Type B pancreatic cell (in vitro differentiated cells): ENCODE measurements at regions not wholly inside any gene's neighbourhood (a gene's known extent, or its start where the extent isn't known, plus 50 kb on each side); places are given as distances from the start of the nearest gene placed in this dataset.

Experiments
- DNase-seq: peaks from one replicate; pipeline ENCODE4 v3.0.0; 2021; ENCODE audit warnings: mixed read lengths; ENCODE audit not compliant: unreplicated experiment; ENCODE audit errors: extremely low spot score
- H3K27ac Mint-ChIP-seq: 2 replicates; pipeline ENCODE4 v1.8.0; 2021; ENCODE audit warnings: mild to moderate bottlenecking, mixed read lengths
- H3K27me3 Mint-ChIP-seq: 2 replicates; pipeline ENCODE4 v1.8.0; 2021; ENCODE audit warnings: mixed read lengths
- H3K36me3 Mint-ChIP-seq: 2 replicates; pipeline ENCODE4 v1.8.0; 2021; ENCODE audit warnings: mixed read lengths
- H3K4me1 Mint-ChIP-seq: one replicate; pipeline ENCODE4 v1.8.0; 2021; ENCODE audit warnings: mixed read lengths; ENCODE audit not compliant: unreplicated experiment
- H3K4me3 Mint-ChIP-seq: 2 replicates; pipeline ENCODE4 v1.8.0; 2021; ENCODE audit warnings: mild to moderate bottlenecking, mixed read lengths
- H3K9me3 Mint-ChIP-seq: 2 replicates; pipeline ENCODE4 v1.8.0; 2021; ENCODE audit warnings: mixed read lengths
- TF ChIP-seq, protein P1 (sequence below): fragments of 200-600 bp; sonication (generic); conservative IDR thresholded peaks from 2 replicates; pipeline ENCODE4 v1.5.0; 2021; ENCODE audit warnings: antibody characterized with exemption, mild to moderate bottlenecking

DNA sequence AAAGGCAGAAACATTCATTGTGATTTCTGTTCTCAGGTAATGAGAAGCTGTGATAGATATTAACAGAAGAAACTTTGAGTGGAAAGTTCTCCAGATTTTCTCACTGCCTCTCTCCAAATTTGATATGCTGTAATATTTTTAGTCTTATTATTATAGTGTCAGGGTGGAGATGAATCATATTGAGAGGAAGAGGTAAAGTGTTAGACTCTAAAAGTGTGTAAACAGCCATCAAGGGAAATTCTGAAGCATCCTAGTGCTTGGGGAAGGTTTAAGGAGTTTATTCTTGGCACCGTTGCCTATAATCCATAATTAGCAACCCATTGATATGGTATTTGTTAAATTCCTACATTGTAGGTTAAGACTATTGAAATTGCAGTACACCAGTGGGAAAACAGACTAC lies 104.7 kb upstream of the NABP1 start:
- Mint-ChIP-seq H3K36me3 (no peaks in the 10 kb centered on the region), H3K27me3 (no peaks in the 10 kb centered on the region), H3K27ac (no peak overlapping the region), H3K9me3 (no peaks in the 10 kb centered on the region), H3K4me1 (peaks cover 4% of the 10 kb centered on the region), H3K4me3 (no peak overlapping the region)
- DNase-seq: no peak
- TF ChIP-seq, protein P1, sequence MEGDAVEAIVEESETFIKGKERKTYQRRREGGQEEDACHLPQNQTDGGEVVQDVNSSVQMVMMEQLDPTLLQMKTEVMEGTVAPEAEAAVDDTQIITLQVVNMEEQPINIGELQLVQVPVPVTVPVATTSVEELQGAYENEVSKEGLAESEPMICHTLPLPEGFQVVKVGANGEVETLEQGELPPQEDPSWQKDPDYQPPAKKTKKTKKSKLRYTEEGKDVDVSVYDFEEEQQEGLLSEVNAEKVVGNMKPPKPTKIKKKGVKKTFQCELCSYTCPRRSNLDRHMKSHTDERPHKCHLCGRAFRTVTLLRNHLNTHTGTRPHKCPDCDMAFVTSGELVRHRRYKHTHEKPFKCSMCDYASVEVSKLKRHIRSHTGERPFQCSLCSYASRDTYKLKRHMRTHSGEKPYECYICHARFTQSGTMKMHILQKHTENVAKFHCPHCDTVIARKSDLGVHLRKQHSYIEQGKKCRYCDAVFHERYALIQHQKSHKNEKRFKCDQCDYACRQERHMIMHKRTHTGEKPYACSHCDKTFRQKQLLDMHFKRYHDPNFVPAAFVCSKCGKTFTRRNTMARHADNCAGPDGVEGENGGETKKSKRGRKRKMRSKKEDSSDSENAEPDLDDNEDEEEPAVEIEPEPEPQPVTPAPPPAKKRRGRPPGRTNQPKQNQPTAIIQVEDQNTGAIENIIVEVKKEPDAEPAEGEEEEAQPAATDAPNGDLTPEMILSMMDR: no peak

DNA sequence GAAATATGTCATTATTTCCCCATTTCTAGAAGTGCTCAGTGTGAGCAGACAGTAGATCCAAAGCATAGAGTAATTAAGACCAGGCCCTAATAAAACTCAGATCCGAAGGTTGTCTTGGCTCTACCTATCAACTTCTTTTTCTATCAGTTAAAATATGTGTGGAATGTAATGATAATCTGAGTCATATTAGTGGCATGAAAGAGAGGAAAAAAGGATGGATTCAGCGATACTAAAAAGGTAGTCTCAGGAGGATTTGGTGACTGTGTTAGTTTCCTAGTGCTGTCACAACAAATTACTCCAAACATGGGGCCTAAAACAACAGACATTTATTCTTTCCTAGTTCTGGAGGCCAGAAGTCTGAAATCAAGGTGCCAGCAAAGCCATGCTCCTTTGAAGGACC lies 103.7 kb upstream of the NABP1 start:
- Mint-ChIP-seq H3K36me3 (no peaks in the 10 kb centered on the region), H3K4me1 (peaks cover 4% of the 10 kb centered on the region), H3K4me3 (no peak overlapping the region), H3K9me3 (no peaks in the 10 kb centered on the region), H3K27me3 (no peaks in the 10 kb centered on the region), H3K27ac (no peak overlapping the region)
- TF ChIP-seq, protein P1: no peak
- no peak for DNase-seq

DNA sequence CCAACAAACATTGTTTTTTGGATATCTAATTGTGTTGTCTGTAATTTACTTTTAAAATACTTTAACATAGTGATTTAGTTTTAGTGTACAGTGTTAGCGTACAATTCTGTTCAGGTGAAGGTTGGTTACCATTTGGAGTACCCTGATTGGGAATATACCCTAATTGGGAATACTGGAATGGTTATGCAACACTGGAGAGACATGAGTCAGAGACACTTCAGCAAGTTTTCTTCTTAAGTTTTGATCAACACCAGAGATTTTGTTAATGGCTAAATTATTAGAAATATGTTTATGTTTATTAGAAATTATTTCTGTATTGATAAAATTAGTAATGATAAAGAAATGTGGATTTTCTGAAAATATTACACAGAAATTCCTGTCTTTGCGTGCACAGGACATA lies 100.3 kb upstream of the NABP1 start:
- no peaks in the 10 kb centered on the region for H3K9me3 Mint-ChIP-seq
- no peak overlapping the region for H3K27ac Mint-ChIP-seq
- H3K27me3 Mint-ChIP-seq: no peaks in the 10 kb centered on the region
- H3K36me3 Mint-ChIP-seq: no peaks in the 10 kb centered on the region
- DNase-seq: no peak
- H3K4me1 Mint-ChIP-seq: no peaks in the 10 kb centered on the region
- no peak overlapping the region for H3K4me3 Mint-ChIP-seq
- TF ChIP-seq, protein P1: no peak

DNA sequence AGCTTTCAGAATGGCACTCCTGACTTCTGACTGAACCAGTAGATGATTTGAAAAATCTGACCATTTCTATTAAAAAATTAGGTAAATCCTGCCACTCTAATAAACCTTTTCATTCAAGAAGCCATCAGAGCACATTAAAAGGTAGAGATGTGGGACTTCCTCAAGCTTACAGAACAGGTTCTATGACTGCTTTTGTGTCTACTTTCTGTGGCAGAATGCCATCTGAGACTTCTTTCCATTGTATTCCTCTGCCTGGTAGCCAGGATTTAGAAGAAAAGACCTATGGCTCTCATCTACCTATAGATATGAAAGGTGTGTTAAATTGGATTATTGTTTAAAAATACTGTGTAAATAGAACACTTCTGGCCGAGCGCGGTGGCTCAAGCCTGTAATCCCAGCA lies 99.9 kb upstream of the NABP1 start:
- Mint-ChIP-seq H3K4me1 (no peaks in the 10 kb centered on the region), H3K27me3 (no peaks in the 10 kb centered on the region), H3K36me3 (no peaks in the 10 kb centered on the region), H3K4me3 (no peak overlapping the region), H3K27ac (no peak overlapping the region), H3K9me3 (no peaks in the 10 kb centered on the region)
- no peak for DNase-seq
- TF ChIP-seq, protein P1: no peak

DNA sequence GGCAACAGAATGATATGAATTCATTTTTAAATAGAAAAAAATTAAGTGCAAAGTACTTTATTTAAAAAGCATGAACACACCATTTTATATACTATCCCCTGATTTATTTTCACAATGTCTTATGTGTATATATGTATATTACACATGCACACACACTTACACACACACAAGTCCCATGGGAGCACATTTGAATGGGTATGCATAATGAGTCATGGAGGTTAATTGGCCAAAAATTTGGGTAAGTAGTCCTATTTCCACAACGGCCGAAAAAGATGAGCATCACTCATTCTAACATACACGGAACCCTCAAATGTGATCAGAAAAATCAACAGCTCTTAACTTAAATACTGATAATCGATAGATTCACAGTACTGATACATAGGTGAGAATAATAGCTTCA lies 97.4 kb upstream of the NABP1 start:
- TF ChIP-seq, protein P1: no peak
- H3K27ac Mint-ChIP-seq: no peak overlapping the region

DNA sequence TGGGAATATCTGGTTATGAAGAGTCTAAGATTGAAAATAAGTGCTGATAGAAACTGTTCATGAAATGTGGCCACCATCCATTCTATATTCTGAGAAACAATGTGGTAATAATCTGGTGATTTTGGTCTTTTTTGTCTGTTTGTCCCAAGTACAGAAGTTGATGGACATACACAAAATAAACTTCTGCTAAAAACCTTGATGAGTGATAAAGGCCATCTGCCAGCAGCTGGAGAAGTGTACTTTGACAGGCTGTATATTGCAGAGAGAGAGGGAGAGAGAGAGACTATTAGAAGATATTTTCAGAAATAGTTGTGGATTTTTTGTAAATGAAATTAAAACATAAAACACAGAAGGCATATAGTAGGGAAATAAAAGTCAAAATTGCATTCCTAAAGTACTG lies 96.9 kb upstream of the NABP1 start:
- H3K27me3 Mint-ChIP-seq: no peaks in the 10 kb centered on the region
- no peak overlapping the region for H3K27ac Mint-ChIP-seq
- no peak overlapping the region for H3K4me3 Mint-ChIP-seq
- H3K36me3 Mint-ChIP-seq: no peaks in the 10 kb centered on the region
- no peak for DNase-seq
- no peaks in the 10 kb centered on the region for H3K4me1 Mint-ChIP-seq
- H3K9me3 Mint-ChIP-seq: peaks cover 4% of the 10 kb centered on the region
- TF ChIP-seq, protein P1: no peak

More for the DNA sequence above, 97.4 kb upstream of the NABP1 start:
- no peak overlapping the region for H3K4me3 Mint-ChIP-seq
- no peaks in the 10 kb centered on the region for H3K4me1 Mint-ChIP-seq
- peaks cover 4% of the 10 kb centered on the region for H3K9me3 Mint-ChIP-seq
- H3K27me3 Mint-ChIP-seq: no peaks in the 10 kb centered on the region
- H3K36me3 Mint-ChIP-seq: no peaks in the 10 kb centered on the region
- no peak for DNase-seq
